Mesothelial cell of epicardium (in vitro differentiated cells): ENCODE measurements at regions not wholly inside any gene's neighbourhood (a gene's known extent, or its start where the extent isn't known, plus 50 kb on each side); places are given as distances from the start of the nearest gene placed in this dataset.

ENCODE experiments used
- DNase-seq, 2 experiments: peaks; one replicate each; pipeline ENCODE4 v3.0.0; 2021; ENCODE audit warnings: low spot score in 2 of 2; ENCODE audit not compliant: unreplicated experiment in 2 of 2
- H3K27ac Mint-ChIP-seq: 2 replicates; pipeline ENCODE4 v1.8.0; 2021; ENCODE audit warnings: mixed read lengths
- H3K27me3 Mint-ChIP-seq: 2 replicates; pipeline ENCODE4 v1.8.0; 2021; ENCODE audit warnings: low read depth, mixed read lengths
- H3K36me3 Mint-ChIP-seq: 2 replicates; pipeline ENCODE4 v1.8.0; 2021; ENCODE audit warnings: mixed read lengths
- H3K4me1 Mint-ChIP-seq: 2 replicates; pipeline ENCODE4 v1.8.0; 2021; ENCODE audit warnings: mixed read lengths
- H3K4me3 Mint-ChIP-seq: 2 replicates; pipeline ENCODE4 v1.8.0; 2021; ENCODE audit warnings: mild to moderate bottlenecking, moderate library complexity, mixed read lengths
- H3K9me3 Mint-ChIP-seq: 2 replicates; pipeline ENCODE4 v1.8.0; 2021; ENCODE audit warnings: mixed read lengths
- TF ChIP-seq, protein P1 (sequence below): fragments of 200-600 bp; sonication (generic); IDR thresholded peaks from one replicate; pipeline ENCODE4 v1.5.0; 2021; ENCODE audit warnings: antibody characterized with exemption; ENCODE audit not compliant: unreplicated experiment

DNA sequence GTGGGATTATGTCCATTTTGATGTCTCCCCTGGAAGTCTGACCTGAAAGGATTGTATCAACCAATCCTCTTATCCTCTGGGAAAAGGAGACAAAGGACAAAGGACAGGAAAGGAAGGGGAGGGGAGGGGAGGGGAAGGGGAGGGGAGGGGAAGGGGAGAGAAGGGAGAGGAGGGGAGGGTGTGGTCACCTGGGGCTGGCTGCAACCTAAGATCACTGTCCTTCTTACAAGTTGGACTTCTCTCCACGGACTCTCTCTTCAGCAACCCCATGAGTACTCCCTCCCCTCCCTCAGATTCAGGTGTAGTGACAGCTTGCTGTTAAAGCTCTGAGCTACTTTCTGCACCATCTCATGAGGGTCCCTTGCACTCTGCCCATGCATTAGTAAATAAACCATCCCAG lies 58.9 kb upstream of the KLHL31 start:
- Mint-ChIP-seq H3K27ac (no peak overlapping the region), H3K36me3 (peaks cover 1% of the 10 kb centered on the region), H3K9me3 (no peaks in the 10 kb centered on the region), H3K27me3 (no peaks in the 10 kb centered on the region), H3K4me3 (no peak overlapping the region), H3K4me1 (peaks cover 26% of the 10 kb centered on the region)
- no peak for DNase-seq
- TF ChIP-seq, protein P1, sequence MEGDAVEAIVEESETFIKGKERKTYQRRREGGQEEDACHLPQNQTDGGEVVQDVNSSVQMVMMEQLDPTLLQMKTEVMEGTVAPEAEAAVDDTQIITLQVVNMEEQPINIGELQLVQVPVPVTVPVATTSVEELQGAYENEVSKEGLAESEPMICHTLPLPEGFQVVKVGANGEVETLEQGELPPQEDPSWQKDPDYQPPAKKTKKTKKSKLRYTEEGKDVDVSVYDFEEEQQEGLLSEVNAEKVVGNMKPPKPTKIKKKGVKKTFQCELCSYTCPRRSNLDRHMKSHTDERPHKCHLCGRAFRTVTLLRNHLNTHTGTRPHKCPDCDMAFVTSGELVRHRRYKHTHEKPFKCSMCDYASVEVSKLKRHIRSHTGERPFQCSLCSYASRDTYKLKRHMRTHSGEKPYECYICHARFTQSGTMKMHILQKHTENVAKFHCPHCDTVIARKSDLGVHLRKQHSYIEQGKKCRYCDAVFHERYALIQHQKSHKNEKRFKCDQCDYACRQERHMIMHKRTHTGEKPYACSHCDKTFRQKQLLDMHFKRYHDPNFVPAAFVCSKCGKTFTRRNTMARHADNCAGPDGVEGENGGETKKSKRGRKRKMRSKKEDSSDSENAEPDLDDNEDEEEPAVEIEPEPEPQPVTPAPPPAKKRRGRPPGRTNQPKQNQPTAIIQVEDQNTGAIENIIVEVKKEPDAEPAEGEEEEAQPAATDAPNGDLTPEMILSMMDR = no peak

DNA sequence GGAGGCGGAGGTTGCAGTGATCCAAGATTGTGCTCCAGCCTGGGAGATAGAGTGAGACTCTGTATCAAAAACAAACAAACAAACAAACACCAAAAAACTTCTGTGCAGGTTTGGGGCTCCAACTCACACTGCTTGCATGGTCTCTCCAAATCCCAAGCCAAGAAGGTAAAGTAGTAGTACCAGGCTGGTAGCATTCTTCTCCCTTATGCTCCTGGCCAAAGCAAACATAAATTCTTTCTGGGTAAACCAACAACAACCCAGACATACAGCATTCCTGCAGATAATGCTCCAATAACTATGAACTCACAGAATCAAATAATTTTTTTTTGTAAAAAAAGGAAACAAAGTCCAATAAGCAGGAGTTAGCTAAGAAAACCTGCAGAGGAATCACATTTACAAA lies 57.8 kb upstream of the KLHL31 start:
- no peaks in the 10 kb centered on the region for H3K9me3 Mint-ChIP-seq
- TF ChIP-seq, protein P1 = no peak
- H3K36me3 Mint-ChIP-seq = peaks cover 1% of the 10 kb centered on the region
- DNase-seq = no peak
- no peak overlapping the region for H3K27ac Mint-ChIP-seq
- no peak overlapping the region for H3K4me3 Mint-ChIP-seq
- H3K27me3 Mint-ChIP-seq = no peaks in the 10 kb centered on the region
- H3K4me1 Mint-ChIP-seq = peaks cover 27% of the 10 kb centered on the region

DNA sequence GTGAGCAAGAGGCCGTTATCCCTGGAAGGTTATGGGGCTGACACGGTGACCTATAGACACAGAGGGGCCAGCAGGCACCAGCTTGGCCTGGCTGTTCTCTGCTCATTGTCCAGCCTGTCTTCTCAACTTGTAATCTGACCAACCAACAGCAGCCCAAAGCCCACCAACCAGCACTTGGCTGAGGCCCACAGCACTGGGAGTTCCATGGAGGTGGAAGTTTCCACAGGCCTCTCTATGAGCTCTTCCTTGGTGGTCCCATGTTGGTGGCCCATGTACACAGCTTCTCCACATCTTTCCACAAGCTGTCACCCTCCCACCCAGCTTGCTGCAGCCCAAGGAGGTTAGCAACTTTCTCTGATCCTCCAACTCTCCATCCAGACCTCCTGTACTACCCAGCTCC lies 56.2 kb upstream of the KLHL31 start:
- peaks cover 18% of the 10 kb centered on the region for H3K4me1 Mint-ChIP-seq
- H3K36me3 Mint-ChIP-seq = peaks cover 1% of the 10 kb centered on the region
- no peaks in the 10 kb centered on the region for H3K27me3 Mint-ChIP-seq
- no peak for DNase-seq
- no peaks in the 10 kb centered on the region for H3K9me3 Mint-ChIP-seq
- no peak overlapping the region for H3K27ac Mint-ChIP-seq
- H3K4me3 Mint-ChIP-seq = no peak overlapping the region
- TF ChIP-seq, protein P1 = no peak

DNA sequence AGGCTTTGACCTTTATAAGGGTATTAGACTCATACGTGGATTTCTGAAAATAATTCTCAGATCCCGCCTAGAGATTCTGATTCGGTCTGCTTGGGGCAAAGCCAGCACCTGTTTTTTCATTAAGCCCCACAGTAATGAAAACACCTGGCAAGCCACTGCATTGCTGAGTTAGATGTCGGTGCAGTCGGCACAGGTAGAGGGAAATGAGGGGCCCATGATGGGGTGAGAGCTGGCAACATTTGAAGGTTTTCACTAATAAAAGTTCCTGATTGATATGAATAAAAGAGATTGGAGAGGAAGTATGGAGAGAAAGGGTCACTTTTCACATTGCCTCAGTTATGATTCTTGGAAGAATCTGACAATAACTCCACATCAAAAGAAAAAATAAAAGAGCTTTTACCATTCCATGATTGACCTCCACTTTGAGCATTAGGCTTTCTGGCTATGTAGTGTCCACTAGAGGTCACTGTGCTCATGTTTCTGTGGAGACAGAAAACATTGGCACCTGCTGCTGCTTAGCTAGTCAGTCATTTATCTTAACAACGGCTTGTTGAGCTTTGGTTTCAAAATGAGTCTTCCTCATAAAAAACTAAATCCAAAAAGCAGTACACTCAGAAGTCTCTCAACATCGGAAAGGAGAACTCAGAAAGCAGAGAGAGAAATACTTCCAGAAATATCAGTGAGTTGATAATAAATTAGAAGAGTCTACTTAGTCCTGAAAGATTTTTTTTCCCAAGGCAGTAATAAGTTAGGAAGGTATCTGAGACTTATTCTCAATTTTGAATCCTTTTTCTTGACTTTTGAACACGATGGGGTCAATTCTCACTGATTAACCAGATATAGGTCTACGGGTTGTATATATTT lies 53.3 kb upstream of the KLHL31 start:
- TF ChIP-seq, protein P1 = peak; percentile 70
- no peaks in the 10 kb centered on the region for H3K9me3 Mint-ChIP-seq
- peaks cover 15% of the 10 kb centered on the region for H3K4me1 Mint-ChIP-seq
- no peak overlapping the region for H3K27ac Mint-ChIP-seq
- H3K36me3 Mint-ChIP-seq = no peaks in the 10 kb centered on the region
- H3K27me3 Mint-ChIP-seq = no peaks in the 10 kb centered on the region
- no peak for DNase-seq
- no peak overlapping the region for H3K4me3 Mint-ChIP-seq

DNA sequence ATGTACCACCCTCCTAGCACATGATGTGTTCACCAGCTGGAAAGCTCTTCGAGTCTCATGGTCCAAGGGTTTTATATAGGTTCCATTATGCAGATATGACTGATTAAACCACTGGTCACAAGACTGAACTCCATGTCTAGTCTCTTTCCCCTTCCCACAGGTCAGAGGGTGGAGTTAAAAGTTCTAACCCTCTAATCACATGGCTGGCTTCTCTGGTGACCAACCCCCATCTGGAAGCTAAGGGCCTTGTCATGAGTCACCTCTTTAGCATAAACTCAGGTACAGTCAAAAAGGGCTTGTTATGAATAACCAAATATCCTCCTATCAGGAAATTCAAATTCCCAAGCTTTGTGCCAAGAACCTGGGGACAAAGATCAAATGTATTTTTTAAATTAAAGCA lies 52.0 kb upstream of the KLHL31 start:
- TF ChIP-seq, protein P1 = no peak
- Mint-ChIP-seq H3K4me3 (no peak overlapping the region), H3K9me3 (no peaks in the 10 kb centered on the region)

More for the DNA sequence above, 52.0 kb upstream of the KLHL31 start:
- no peak overlapping the region for H3K27ac Mint-ChIP-seq
- H3K36me3 Mint-ChIP-seq = no peaks in the 10 kb centered on the region
- DNase-seq = no peak
- H3K27me3 Mint-ChIP-seq = no peaks in the 10 kb centered on the region
- peaks cover 11% of the 10 kb centered on the region for H3K4me1 Mint-ChIP-seq
